K562 (cell line): ENCODE measurements at regions not wholly inside any gene's neighbourhood (a gene's known extent, or its start where the extent isn't known, plus 50 kb on each side); places are given as distances from the start of the nearest gene placed in this dataset.

Source experiments
- CBFA2T3 ChIP-seq: fragments of 450-650 bp; IDR thresholded peaks from 2 replicates; pipeline ENCODE4 v1.6.1; 2017
- DMBX1 ChIP-seq: fragments of 250-450 bp; sonication (Bioruptor Pico); IDR thresholded peaks from 2 replicates; pipeline ENCODE4 v1.8.0; 2022; ENCODE audit warnings: inconsistent platforms, mild to moderate bottlenecking, moderate library complexity, borderline replicate concordance
- E4F1 ChIP-seq: fragments of 250-450 bp; sonication (Bioruptor Pico); IDR thresholded peaks from 2 replicates; pipeline ENCODE4 v1.5.0; 2021; ENCODE audit warnings: mild to moderate bottlenecking, borderline replicate concordance
- FOXK1 ChIP-seq: sonication (generic); formaldehyde crosslinking; IDR thresholded peaks from 2 replicates; pipeline ENCODE4 v1.8.0; 2022; ENCODE audit warnings: missing genetic modification reagents, mild to moderate bottlenecking, borderline replicate concordance
- KAT2B ChIP-seq: IDR thresholded peaks from one replicate; pipeline ENCODE4 v1.6.1; 2012; ENCODE audit warnings: low read depth, mild to moderate bottlenecking, control low read depth, inconsistent platforms, low read length, moderate library complexity
- MED1 ChIP-seq: sonication (generic); formaldehyde crosslinking; IDR thresholded peaks from 2 replicates; pipeline ENCODE4 v1.8.1; 2023; ENCODE audit warnings: missing genetic modification reagents, borderline replicate concordance
- NFATC3 ChIP-seq: fragments of 450-650 bp; IDR thresholded peaks from 2 replicates; pipeline ENCODE4 v1.6.1; 2017; ENCODE audit warnings: mild to moderate bottlenecking
- RBM25 ChIP-seq: fragments of 200-400 bp; formaldehyde crosslinking; IDR thresholded peaks from 2 replicates; pipeline ENCODE4 v1.6.1; 2018; ENCODE audit warnings: low read length, low read depth, moderate library complexity; ENCODE audit not compliant: severe bottlenecking
- RREB1 ChIP-seq: fragments of 250-450 bp; sonication (Bioruptor Pico); IDR thresholded peaks from 2 replicates; pipeline ENCODE4 v1.4.0; 2020
- TCF15 ChIP-seq: fragments of 250-450 bp; sonication (Bioruptor Pico); IDR thresholded peaks from 2 replicates; pipeline ENCODE4 v1.8.0; 2022; ENCODE audit warnings: moderate library complexity, mild to moderate bottlenecking, inconsistent platforms
- ZNF253 ChIP-seq: fragments of 250-450 bp; sonication (Bioruptor Pico); conservative IDR thresholded peaks from 2 replicates; pipeline ENCODE4 v1.6.1; 2021; ENCODE audit warnings: mild to moderate bottlenecking

- TF ChIP-seq RREB1 (CRISPR knock-in tag) (no peak), TCF15 (CRISPR knock-in tag) (no peak), E4F1 (no peak), NFATC3 (no peak), KAT2B (no peak), CBFA2T3 (no peak), RBM25 (no peak), DMBX1 (CRISPR knock-in tag) (no peak), MED1 (no peak), ZNF253 (CRISPR knock-in tag) (no peak), FOXK1 (CRISPR knock-in tag) (no peak)
Measured at GRCh38 chr4:58163156-58163555, 1053.0 kb upstream of the IGFBP7 start (continued).
